ENCODE measurements at regions not wholly inside any gene's neighbourhood (a gene's known extent, or its start where the extent isn't known, plus 50 kb on each side); places are given as distances from the start of the nearest gene placed in this dataset.

- TF ChIP-seq POLR2AphosphoS5 (IDR thresholded peaks at IDR 0.05) (no peak), POLR2A (IDR thresholded peaks at IDR 0.05) (no peak)
Measured at GRCh38 chr11:119795690-119796089, 66.7 kb upstream of the NECTIN1 start.
